Liver (tissue), 3 donors: ENCODE measurements at regions not wholly inside any gene's neighbourhood (a gene's known extent, or its start where the extent isn't known, plus 50 kb on each side); places are given as distances from the start of the nearest gene placed in this dataset.

ENCODE experiments used
- FOXA1 ChIP-seq: IDR thresholded peaks from 2 replicates; pipeline ENCODE4 v1.6.1; 2016; ENCODE audit warnings: antibody characterized with exemption
- GABPA ChIP-seq, 2 donors: IDR thresholded peaks in 1 of 2; conservative IDR thresholded peaks in 1 of 2; 2 replicates each; pipeline ENCODE4 v1.6.1; 2016; ENCODE audit warnings: antibody characterized with exemption in 2 of 2, mild to moderate bottlenecking in 1 of 2, moderate library complexity in 1 of 2
- HNF4A ChIP-seq, 2 donors: conservative IDR thresholded peaks; 2 replicates each; pipeline ENCODE4 v1.6.1; 2016; ENCODE audit warnings: antibody characterized with exemption in 2 of 2, mild to moderate bottlenecking in 2 of 2
- HNF4G ChIP-seq: IDR thresholded peaks from 2 replicates; pipeline ENCODE4 v1.6.1; 2016; ENCODE audit warnings: antibody characterized with exemption
- JUND ChIP-seq, 2 donors: IDR thresholded peaks; 2 replicates each; pipeline ENCODE4 v1.6.1; 2016; ENCODE audit warnings: antibody characterized with exemption in 2 of 2
- RAD21 ChIP-seq, 2 donors: IDR thresholded peaks; 2 replicates each; pipeline ENCODE4 v1.6.1; 2016; ENCODE audit warnings: antibody characterized with exemption in 2 of 2, mild to moderate bottlenecking in 2 of 2
- SP1 ChIP-seq: IDR thresholded peaks from 2 replicates; pipeline ENCODE4 v1.6.1; 2018; ENCODE audit warnings: antibody characterized with exemption, mild to moderate bottlenecking
- TAF1 ChIP-seq: conservative IDR thresholded peaks from 2 replicates; pipeline ENCODE4 v1.6.1; 2016; ENCODE audit warnings: antibody characterized with exemption, mild to moderate bottlenecking
- YY1 ChIP-seq: IDR thresholded peaks from 2 replicates; pipeline ENCODE4 v1.6.1; 2016; ENCODE audit warnings: antibody characterized with exemption, mild to moderate bottlenecking
- TF ChIP-seq, protein P1 (sequence below): IDR thresholded peaks from 2 replicates; pipeline ENCODE4 v1.6.1; 2016; ENCODE audit warnings: antibody characterized with exemption
- TF ChIP-seq, protein P2 (sequence below): fragments of 150-350 bp; IDR thresholded peaks from 2 replicates; pipeline ENCODE4 v1.5.1; 2017; ENCODE audit warnings: improper control_type of control experiment, low read depth, low read length; ENCODE audit not compliant: missing input control
- TF ChIP-seq, protein P3 (sequence below): IDR thresholded peaks from 2 replicates; pipeline ENCODE4 v1.6.1; 2016; ENCODE audit warnings: antibody characterized with exemption
- TF ChIP-seq, protein P4 (sequence below): IDR thresholded peaks from 2 replicates; pipeline ENCODE4 v1.6.1; 2016; ENCODE audit warnings: antibody characterized with exemption, mild to moderate bottlenecking
- TF ChIP-seq, protein P5 (sequence below): IDR thresholded peaks from 2 replicates; pipeline ENCODE4 v1.6.1; 2016; ENCODE audit warnings: antibody characterized with exemption
- donor health status: healthy.
- donor health status: healthy.

DNA sequence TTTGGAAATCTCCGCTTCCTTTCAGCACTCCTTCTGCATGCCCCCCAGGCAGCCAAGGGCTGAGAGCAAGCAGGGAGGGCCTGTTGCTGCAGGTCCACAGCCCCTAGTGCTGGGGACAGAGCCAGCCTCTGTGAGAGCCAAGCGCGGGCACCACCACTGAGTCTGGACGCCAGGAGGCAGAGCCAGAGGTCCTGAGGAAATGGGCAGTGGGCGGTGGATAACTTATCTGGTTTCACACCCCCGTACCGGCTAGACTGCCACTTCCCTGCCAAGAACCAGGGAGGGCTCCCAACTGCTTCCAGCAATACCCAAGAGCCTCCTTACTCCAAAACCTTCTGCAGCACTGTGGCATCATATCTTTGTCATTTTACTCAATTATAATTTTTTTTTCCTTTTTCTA lies 141.6 kb upstream of the IGF1R start:
- TF ChIP-seq GABPA (IDR thresholded peaks at IDR 0.05 in 1 of 2, conservative IDR thresholded peaks at IDR 0.05 in 1 of 2) (no peak), RAD21 (IDR thresholded peaks at IDR 0.05) (no peak), TAF1 (no peak), JUND (IDR thresholded peaks at IDR 0.05) (no peak), SP1 (no peak), HNF4A (conservative IDR thresholded peaks at IDR 0.05) (no peak), FOXA1 (no peak), YY1 (no peak), HNF4G (no peak)
- TF ChIP-seq, protein P1, sequence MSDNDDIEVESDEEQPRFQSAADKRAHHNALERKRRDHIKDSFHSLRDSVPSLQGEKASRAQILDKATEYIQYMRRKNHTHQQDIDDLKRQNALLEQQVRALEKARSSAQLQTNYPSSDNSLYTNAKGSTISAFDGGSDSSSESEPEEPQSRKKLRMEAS: no peak
- TF ChIP-seq, protein P2, sequence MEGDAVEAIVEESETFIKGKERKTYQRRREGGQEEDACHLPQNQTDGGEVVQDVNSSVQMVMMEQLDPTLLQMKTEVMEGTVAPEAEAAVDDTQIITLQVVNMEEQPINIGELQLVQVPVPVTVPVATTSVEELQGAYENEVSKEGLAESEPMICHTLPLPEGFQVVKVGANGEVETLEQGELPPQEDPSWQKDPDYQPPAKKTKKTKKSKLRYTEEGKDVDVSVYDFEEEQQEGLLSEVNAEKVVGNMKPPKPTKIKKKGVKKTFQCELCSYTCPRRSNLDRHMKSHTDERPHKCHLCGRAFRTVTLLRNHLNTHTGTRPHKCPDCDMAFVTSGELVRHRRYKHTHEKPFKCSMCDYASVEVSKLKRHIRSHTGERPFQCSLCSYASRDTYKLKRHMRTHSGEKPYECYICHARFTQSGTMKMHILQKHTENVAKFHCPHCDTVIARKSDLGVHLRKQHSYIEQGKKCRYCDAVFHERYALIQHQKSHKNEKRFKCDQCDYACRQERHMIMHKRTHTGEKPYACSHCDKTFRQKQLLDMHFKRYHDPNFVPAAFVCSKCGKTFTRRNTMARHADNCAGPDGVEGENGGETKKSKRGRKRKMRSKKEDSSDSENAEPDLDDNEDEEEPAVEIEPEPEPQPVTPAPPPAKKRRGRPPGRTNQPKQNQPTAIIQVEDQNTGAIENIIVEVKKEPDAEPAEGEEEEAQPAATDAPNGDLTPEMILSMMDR: no peak
- TF ChIP-seq, protein P3, sequence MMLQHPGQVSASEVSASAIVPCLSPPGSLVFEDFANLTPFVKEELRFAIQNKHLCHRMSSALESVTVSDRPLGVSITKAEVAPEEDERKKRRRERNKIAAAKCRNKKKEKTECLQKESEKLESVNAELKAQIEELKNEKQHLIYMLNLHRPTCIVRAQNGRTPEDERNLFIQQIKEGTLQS: no peak
- TF ChIP-seq, protein P4, sequence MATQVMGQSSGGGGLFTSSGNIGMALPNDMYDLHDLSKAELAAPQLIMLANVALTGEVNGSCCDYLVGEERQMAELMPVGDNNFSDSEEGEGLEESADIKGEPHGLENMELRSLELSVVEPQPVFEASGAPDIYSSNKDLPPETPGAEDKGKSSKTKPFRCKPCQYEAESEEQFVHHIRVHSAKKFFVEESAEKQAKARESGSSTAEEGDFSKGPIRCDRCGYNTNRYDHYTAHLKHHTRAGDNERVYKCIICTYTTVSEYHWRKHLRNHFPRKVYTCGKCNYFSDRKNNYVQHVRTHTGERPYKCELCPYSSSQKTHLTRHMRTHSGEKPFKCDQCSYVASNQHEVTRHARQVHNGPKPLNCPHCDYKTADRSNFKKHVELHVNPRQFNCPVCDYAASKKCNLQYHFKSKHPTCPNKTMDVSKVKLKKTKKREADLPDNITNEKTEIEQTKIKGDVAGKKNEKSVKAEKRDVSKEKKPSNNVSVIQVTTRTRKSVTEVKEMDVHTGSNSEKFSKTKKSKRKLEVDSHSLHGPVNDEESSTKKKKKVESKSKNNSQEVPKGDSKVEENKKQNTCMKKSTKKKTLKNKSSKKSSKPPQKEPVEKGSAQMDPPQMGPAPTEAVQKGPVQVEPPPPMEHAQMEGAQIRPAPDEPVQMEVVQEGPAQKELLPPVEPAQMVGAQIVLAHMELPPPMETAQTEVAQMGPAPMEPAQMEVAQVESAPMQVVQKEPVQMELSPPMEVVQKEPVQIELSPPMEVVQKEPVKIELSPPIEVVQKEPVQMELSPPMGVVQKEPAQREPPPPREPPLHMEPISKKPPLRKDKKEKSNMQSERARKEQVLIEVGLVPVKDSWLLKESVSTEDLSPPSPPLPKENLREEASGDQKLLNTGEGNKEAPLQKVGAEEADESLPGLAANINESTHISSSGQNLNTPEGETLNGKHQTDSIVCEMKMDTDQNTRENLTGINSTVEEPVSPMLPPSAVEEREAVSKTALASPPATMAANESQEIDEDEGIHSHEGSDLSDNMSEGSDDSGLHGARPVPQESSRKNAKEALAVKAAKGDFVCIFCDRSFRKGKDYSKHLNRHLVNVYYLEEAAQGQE: no peak
- TF ChIP-seq, protein P5, sequence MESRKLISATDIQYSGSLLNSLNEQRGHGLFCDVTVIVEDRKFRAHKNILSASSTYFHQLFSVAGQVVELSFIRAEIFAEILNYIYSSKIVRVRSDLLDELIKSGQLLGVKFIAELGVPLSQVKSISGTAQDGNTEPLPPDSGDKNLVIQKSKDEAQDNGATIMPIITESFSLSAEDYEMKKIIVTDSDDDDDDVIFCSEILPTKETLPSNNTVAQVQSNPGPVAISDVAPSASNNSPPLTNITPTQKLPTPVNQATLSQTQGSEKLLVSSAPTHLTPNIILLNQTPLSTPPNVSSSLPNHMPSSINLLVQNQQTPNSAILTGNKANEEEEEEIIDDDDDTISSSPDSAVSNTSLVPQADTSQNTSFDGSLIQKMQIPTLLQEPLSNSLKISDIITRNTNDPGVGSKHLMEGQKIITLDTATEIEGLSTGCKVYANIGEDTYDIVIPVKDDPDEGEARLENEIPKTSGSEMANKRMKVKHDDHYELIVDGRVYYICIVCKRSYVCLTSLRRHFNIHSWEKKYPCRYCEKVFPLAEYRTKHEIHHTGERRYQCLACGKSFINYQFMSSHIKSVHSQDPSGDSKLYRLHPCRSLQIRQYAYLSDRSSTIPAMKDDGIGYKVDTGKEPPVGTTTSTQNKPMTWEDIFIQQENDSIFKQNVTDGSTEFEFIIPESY: no peak
